GM19240 (cell line): ENCODE measurements at regions not wholly inside any gene's neighbourhood (a gene's known extent, or its start where the extent isn't known, plus 50 kb on each side); places are given as distances from the start of the nearest gene placed in this dataset.
"Not testable (repeated sequence)": the region's sequence is repeated elsewhere in the genome, so short reads cannot be mapped to it uniquely, and the experiment has no call there.

Source experiments
- DNase-seq: peaks from one replicate; pipeline ENCODE4 v3.0.0; 2011; ENCODE audit warnings: low spot score; ENCODE audit not compliant: insufficient read length

DNA sequence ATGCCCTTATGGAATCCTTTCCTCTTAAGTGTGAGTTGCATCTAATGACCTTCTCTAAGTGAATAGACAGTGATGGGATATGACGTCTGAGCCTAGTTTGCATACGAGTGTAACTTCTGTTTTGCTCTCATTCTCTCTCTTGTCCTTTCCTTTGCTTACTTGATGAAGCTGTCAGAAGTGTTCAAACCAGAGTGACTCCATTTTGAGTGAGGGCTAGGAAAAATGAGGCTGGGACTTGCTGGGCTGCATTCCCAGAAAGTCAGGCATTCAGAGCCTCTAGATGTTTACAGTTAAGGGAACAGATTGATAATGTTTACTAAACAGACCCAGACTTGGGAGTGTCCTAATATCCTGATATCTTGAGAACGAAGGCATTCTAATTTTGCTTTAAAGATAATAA, 311.2 kb upstream of the SOX4 start:
- DNase-seq: not testable (repeated sequence)

- DNase-seq: no peak
These were observed 309.4 kb upstream of the SOX4 start for GRCh38 chr6:21284166-21284565.

- DNase-seq: no peak
These were observed 308.8 kb upstream of the SOX4 start for GRCh38 chr6:21284706-21285105.

DNA sequence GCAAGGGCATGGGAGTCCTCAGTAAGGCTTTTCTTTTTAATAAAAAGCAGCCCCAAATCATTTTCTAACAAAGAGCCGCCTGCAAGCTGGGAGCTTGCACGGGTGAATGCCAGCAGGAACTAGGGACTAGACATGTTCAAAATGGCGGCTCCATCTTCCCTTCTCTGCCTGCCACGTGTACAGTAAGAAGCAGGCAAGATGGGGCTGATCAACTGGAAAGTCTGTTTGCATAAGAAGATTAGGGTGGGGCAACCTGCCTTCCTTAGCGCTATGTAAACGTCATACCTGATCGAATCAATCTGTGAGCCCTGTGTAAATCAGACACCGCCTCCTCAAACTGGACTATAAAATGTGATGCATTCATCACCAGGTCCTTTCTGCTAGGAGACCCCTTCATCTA, 299.4 kb upstream of the SOX4 start:
- no peak for DNase-seq

DNA sequence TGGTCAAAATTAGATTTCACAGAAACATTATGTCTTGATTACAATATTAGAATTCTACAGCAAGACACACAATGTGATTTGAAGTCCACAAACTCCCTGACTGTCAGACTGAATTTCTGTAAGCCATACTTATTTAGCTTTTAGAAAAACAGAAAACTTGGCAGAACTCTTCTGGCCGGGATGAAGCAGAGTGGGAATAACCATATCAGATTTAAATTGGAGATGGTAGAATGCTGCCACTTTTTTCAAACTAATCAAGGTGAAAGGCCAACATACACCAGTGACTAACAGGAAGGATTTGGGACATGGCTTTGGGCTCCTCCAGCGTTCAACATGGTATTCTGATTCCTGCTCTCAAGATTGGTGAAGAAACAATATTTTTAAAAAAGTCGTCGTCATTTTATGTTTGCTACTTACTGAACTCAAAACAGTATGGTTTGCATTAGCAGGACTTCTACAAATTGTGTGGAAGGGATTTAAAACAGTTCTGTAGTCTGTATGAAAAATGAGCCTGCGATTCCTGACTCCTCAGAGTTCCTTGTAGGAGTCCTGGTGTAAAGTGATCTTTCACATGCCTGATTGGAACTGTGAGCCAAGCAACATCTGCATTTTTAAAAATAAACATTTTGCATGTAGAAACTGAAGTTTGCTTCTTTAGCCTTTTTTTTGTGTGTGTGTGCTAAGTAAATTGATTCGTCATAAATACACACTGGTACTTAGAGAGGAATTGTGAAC, 297.9 kb upstream of the SOX4 start:
- DNase-seq: no peak

GRCh38 chr6:21297665-21298064, 295.9 kb upstream of the SOX4 start:
- no peak for DNase-seq

DNA sequence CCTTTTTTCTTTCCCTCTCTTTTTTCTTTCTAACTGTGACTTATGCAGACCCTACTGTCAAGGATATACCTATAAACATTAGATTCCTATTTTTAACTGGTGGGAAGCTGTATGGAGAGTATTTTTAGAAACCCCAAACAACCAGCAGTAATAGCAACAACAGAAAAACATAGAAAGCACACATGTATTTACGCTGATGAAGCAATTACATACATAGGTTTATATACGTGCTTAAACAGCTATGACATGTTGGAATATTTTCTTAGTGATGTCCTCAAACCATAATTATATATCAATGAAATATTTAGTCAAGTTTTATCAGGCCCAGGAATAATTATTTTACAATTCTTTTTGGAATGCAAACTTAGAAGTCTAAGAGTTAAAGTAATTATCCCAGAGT, 294.3 kb upstream of the SOX4 start:
- no peak for DNase-seq

DNA sequence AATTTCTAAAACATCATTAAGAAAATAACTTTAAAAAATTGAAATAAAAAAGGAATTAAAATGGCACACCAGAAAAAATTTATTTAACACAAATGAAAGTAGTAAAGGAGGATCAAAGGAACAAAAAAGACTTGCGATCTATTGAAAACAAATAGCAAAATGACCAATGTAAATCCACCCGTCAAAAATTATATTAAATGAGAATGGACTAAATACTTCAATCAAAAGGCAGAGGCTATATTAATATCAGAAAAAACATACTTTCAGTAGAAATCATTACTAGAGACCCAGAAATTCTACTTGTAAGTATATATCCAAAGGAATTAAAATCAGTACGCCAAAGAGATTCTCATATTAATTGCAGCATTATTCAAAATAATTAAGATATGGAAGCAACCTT, 293.1 kb upstream of the SOX4 start:
- DNase-seq: no peak

DNA sequence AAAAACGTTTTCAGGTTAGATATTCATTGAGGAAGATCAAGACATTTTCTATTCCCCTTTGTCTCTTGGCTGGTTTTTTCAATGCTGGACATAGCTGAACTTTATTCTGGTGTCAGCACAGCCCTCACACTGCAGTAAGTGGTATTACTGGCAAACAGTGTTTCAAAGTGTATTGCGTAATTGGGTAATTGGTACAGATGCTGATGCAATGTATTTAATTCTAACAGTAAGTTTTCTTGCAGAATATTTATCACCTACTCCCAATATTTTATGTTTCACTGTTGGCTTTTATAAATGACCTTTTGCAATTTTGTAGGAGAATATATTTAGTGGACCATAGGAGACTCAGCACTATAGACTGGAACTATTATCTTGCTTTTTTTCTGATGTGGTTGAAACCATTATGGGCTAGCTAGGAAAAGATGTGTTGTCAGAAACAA, 287.6 kb upstream of the SOX4 start:
- DNase-seq: no peak

GRCh38 chr6:21306546-21306945, 287.0 kb upstream of the SOX4 start:
- DNase-seq: no peak

DNA sequence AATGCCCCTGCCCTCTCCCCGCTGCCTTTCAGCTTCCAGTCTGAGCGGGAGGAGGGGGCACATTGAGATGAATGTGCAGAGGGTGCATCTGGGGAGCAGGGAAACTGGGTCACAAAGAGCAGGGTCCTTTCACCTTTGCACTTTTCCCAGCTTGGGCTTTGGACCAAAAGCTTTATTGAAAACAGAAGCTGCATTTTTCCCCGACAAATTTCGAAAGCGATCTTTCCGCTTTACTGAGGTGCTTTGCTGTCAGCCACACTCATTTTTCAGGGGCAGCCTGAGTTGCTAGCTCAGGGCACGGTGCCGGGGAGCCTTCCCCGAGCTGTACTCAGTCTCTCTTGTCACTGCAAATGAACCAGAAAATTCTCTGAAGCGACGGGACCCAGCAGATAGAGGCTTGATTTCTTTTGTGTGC, 283.7 kb upstream of the SOX4 start:
- no peak for DNase-seq

DNA sequence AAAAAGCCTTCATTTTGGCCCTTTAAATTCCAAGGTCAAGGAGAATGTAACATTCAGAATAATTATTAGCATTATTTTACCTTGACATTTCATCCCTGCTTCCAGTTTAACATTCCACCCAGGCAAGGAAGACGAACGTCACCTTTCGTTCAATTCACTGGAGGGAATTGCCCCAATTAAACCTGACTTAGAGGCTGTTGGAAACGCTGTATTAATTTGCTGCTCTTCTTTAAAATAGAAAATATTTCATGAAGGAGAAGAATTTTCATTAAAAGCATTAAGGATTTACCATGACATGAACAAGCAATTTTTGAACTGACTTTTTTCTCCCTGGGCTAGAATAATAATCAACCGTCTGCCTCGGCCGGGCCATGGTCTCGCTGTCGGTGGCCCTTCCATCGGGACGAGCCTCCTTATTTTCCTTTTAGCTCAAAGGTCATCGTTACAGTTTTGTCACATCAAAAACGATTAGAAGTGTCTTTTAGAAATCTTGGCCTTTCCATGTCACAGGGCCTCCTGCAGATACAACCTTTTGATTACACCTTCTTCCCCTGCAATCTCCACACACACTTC, 282.9 kb upstream of the SOX4 start:
- DNase-seq: no peak

DNA sequence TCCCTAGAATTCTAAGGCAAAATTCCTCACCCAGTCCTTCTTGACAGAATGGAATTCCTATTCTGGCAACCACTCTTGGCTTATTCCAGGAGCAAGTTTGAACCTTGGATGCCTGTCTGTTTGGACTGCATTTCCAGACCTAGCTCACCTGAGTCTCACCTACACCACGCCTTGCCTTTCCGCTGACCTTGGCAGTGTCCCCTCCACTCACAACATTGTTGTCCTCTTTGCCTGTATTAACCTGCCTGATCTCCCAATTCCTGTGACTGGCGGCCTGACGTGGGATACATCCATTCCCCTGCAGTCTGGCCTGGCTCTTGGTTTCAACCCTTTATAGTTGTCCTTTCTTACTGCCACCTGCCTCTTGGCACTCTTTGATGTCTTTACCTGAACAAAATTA, 281.4 kb upstream of the SOX4 start:
- no peak for DNase-seq

GRCh38 chr6:21317642-21318041, 275.9 kb upstream of the SOX4 start:
- DNase-seq: no peak

GRCh38 chr6:21321076-21321475, 272.5 kb upstream of the SOX4 start:
- no peak for DNase-seq

GRCh38 chr6:21321531-21321930, 272.0 kb upstream of the SOX4 start:
- DNase-seq: no peak

- DNase-seq: no peak
These were observed 270.0 kb upstream of the SOX4 start for GRCh38 chr6:21323577-21323976.

DNA sequence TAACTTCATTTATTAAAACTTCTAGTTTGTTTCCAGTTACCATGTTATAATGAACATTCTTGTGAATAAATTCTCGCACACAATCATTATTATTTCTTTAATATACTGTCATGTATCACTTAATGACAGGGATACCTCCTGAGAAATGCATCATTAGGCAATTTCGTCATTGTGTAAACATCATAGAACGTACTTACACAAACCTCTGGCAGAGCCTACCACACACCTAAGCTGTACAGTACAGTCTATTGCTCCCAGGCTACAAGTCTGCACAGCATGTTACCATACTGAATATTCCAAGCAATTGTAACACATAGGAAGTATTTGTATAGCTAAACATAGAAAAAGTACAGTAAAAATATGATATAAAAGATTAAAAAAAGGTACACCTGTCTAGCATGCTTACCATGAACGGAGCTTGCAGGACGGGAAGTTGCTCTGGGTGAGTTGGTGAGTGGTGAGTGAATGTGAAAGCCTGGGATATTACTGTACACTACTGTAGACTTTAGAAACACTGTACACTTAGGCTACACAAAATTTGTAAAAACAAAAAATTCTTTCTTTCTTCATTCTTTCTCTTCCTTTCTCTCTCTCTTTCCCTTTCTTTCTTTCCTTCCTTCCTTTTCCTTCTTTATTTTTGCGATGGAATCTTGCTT, 268.2 kb upstream of the SOX4 start:
- DNase-seq: no peak

- no peak for DNase-seq
These were observed 266.0 kb upstream of the SOX4 start for GRCh38 chr6:21327326-21328112.

GRCh38 chr6:21331235-21331634, 262.3 kb upstream of the SOX4 start:
- no peak for DNase-seq

DNA sequence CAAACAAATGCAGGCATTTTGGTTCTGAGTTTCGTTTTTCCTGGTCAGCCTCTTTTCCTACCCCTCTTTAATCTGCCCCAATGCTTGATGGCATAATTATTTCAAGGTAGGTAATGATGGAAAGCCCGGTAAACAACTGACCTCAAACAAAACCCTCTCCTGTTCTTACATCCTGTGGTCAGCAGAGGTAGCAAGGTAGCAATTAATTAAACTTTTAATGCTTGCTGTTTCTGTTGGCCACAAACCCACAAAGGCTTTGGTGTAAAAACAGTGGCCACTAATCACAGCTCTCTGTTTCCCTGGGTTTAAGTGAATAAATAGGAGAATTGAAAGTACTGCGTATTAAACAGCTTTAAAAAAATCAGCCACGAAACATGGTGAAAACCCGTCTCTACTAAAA, 261.5 kb upstream of the SOX4 start:
- no peak for DNase-seq

- no peak for DNase-seq
These were observed 260.9 kb upstream of the SOX4 start for GRCh38 chr6:21332660-21333059.
